GM12892 (cell line): ENCODE measurements at regions not wholly inside any gene's neighbourhood (a gene's known extent, or its start where the extent isn't known, plus 50 kb on each side); places are given as distances from the start of the nearest gene placed in this dataset.

ENCODE experiments used
- DNase-seq: peaks from one replicate; pipeline ENCODE4 v3.0.0; 2011; ENCODE audit not compliant: insufficient read length
- FAIRE-seq: peaks from 2 replicates; lab custom pipeline; 2011; peaks lifted over from hg19 to GRCh38; lab: Jason Lieb, UNC
- POLR2A ChIP-seq: IDR thresholded peaks from 2 replicates; pipeline ENCODE4 v1.6.1; 2011; ENCODE audit warnings: low read depth, low read length, control low read depth
- POLR2AphosphoS5 ChIP-seq: IDR thresholded peaks from 2 replicates; pipeline ENCODE4 v1.6.1; 2011; ENCODE audit warnings: low read depth, low read length, control low read depth
- TAF1 ChIP-seq: IDR thresholded peaks from 2 replicates; pipeline ENCODE4 v1.6.1; 2011; ENCODE audit warnings: low read depth, mild to moderate bottlenecking, control low read depth, low read length, borderline replicate concordance

DNA sequence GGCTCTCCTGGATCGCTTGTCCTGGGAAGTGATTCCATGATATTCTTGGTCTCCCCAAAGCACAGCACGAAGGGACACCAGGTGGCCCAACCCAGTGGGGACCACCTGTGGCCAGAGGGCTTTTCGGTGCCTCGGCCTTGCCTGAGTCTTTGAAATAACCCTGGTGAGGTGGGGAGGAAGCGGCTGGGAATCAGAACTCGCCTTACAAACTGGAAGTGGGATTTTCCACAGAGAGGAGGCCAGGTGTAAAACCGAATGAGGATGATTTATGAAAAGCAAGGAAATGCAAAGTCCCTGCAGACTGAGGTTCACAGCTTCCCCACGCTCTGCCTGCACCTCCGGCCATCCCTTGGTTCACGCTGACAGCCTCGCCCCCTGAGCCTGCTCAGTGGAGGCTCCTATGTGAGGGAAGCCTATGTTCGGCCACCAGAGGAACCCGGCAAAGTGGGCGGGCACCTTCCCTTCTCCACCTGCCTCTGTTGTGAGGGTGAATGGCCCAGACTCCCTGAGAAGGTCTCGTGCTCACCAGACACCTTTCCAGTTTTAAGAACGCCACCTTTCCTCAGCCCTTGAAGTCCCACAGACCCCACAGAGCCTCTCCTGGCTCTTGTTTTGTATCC lies 133.8 kb upstream of the CST7 start:
- no peak for FAIRE-seq

DNA sequence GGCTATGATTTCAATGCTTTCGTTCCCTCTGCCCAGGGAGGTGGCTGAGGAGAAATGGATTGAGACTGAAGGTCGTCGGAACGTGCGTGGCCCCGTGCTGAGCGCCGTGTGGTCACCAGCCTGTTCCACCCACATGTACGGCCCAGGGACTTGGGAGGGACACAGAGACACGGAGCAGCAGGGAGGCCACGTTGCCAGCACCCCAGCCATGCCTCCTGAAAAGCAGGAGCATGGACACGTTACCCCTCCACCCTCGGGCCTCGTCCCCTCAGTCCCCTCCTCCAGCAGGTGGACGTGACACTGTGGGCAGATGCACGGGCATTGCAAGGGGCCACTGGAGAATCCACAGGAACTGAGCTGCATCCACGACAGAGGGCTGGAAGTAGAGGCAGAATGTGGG lies 133.1 kb upstream of the CST7 start:
- FAIRE-seq, result no peak
- no peak for DNase-seq
- no peak for TF ChIP-seq POLR2AphosphoS5
- TF ChIP-seq TAF1, result no peak
- TF ChIP-seq POLR2A, result no peak

More for the DNA sequence above, 133.8 kb upstream of the CST7 start:
- DNase-seq, result no peak
- TF ChIP-seq POLR2AphosphoS5, result no peak
- no peak for TF ChIP-seq TAF1
- TF ChIP-seq POLR2A, result no peak

DNA sequence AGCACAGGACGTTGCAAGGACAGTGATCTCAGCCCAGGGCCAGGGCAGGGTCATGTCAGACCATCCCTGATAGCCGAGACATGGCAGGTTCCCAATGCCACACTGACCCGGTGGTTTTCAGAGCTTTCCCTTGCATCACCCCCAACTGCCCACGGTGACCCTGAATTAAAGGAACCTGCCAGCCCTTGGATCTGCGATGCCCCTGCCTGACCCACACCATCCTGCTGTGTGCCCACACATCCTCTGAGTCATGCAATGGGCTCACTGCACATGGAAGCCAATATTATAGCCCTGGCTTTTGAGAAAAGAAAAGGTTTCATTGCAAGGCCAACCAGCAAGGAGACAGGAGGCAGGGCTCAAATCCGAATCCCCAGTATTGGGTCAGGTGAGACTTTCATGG lies 132.6 kb upstream of the CST7 start:
- TF ChIP-seq TAF1 (no peak), POLR2A (no peak), POLR2AphosphoS5 (no peak)
- FAIRE-seq (no peak), DNase-seq (no peak)

DNA sequence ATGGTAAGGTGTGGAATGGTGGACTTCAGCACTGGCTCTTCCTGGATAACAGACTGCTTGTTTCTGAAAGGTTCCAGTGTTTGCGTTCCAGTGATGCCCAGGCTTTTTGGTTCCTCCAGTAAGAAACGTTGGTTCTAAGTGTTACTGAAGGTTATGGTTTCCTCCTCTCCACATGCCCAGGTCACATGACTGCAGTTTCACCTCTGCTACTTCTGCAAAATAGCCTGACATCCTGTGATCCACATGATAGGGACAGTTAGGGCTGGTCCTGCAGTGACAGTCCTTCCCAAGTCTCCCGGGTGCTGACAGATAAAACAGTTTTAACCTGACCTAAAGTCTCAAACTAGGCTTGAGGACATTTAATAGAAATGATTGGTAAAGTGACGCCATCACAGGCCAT lies 132.2 kb upstream of the CST7 start:
- FAIRE-seq (no peak), DNase-seq (no peak)
- TF ChIP-seq TAF1, result no peak
- TF ChIP-seq POLR2A, result no peak
- no peak for TF ChIP-seq POLR2AphosphoS5

DNA sequence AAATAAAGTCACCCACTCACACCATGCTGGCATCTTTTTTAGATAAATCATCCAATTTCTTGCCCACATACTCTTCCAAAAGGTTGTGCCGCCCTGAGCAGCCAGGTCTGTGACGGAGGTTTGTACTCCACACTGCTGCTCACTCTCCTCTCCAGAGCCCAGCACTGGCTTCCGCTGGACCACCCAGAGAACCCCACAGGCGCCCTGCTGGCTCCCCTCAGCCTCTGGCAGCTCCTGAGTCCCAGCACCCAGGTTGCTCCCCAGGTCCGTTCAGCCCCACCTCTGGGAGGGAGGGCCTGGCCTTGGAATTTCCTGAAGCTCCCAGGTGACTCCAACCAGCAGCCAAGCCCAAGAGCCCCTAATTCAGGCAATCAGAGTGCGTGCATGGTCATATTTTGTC lies 131.7 kb upstream of the CST7 start:
- no peak for DNase-seq
- no peak for TF ChIP-seq POLR2A
- no peak for TF ChIP-seq TAF1
- TF ChIP-seq POLR2AphosphoS5, result no peak
- no peak for FAIRE-seq

DNA sequence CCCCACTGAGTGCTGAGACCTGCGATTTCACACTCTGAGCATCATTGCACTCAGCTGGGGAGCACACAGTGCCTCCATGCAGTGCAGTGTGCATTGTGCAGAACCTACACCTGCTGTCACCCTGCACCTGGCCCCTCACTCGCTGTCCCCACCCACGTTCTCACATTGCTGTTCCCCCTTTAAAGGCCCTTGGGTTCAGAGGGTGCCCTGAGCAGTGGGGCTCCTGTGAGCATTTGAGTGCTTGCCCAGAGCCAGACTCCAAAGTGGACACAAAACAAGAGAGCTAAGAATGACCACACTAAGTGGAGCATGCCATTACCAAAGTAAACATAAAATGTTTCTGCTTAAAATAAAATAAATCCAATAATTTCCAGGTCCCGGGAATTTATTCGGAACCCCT lies 131.0 kb upstream of the CST7 start:
- FAIRE-seq (no peak), DNase-seq (no peak)
- TF ChIP-seq POLR2AphosphoS5 (no peak), POLR2A (no peak), TAF1 (no peak)

DNA sequence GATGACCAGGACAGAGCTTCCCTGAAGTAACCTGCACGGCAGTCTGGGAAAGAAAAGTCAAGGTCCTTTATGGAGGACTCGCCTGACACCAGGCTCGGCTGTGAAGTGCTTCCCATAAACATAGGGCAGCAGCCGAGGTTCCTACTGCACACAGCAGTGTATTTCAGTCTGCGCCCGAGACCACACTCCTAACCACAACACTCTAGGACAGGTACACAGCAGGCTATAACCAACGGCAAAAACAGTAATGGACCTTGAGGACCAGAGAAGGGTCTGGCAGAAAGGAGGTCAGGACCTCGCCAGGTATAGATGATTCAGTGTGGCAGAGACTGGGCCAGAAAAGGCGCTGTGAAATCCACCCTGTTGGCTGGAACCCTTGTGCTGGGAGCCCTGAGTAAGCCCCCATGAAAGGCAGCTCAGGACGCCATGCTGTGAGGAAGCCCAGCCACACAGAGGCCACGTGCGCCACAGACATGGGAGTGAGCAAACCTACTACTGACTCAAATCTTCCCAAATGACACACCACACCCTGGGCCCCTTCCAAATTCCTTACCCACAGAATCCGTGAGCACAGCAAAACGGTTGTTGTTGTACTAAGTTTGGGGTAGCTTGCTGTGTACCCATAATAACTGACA lies 129.6 kb upstream of the CST7 start:
- no peak for DNase-seq
- FAIRE-seq, result no peak
- no peak for TF ChIP-seq POLR2AphosphoS5
- no peak for TF ChIP-seq TAF1
- no peak for TF ChIP-seq POLR2A

DNA sequence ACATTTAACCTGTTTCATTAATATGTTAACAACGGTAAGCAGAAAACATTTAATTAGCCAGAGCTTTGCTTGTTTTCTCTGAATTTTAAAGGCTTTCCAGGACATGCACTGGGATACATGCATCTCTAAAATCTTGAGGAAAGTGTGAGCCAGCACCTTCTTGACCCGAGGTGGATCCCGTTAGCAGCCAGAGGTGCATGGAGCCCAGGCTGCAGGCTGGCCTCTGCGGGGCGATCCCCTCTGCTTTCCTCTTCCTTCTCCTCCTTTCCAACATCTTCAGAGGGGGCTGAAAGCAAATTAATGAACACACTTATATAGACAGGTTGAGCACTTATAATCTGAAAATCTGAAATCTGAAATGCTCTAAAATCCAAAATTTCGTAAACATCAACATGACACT lies 128.7 kb upstream of the CST7 start:
- FAIRE-seq (no peak), DNase-seq (no peak)
- TF ChIP-seq TAF1 (no peak), POLR2AphosphoS5 (no peak), POLR2A (no peak)

- DNase-seq, result no peak
- TF ChIP-seq TAF1 (no peak), POLR2AphosphoS5 (no peak), POLR2A (no peak)
- FAIRE-seq, result no peak
Observed at GRCh38 chr20:24821391-24821790, 127.7 kb upstream of the CST7 start.

DNA sequence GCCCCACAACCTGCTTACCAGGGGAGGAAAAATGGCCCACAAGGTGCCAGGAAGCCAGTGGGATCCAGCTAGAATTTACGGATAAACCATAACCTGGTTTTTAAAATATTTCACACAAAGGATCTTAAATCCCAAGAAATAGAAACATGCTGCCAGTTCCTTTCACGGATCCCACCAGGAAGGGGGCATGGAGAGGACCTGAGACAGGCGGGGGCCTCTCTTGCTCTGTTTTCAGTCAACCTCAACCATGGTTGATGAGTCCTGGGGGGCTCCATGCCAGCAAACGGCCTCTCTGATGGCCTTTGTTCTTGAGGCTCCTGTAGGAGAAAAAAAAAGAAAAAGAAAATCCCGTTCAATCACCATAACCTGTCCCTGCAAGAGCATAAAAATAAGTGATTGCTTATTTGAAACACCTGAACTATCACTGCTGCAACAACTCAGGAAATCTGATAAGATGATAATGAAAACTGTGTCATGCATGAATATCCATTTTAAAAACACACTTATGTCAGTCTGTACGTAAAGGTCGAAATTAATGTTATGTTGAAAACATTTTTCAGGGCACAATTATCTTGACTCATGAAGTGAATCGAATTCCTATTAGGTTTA lies 125.8 kb upstream of the CST7 start:
- DNase-seq (no peak), FAIRE-seq (no peak)
- TF ChIP-seq POLR2AphosphoS5 (no peak), POLR2A (no peak), TAF1 (no peak)

DNA sequence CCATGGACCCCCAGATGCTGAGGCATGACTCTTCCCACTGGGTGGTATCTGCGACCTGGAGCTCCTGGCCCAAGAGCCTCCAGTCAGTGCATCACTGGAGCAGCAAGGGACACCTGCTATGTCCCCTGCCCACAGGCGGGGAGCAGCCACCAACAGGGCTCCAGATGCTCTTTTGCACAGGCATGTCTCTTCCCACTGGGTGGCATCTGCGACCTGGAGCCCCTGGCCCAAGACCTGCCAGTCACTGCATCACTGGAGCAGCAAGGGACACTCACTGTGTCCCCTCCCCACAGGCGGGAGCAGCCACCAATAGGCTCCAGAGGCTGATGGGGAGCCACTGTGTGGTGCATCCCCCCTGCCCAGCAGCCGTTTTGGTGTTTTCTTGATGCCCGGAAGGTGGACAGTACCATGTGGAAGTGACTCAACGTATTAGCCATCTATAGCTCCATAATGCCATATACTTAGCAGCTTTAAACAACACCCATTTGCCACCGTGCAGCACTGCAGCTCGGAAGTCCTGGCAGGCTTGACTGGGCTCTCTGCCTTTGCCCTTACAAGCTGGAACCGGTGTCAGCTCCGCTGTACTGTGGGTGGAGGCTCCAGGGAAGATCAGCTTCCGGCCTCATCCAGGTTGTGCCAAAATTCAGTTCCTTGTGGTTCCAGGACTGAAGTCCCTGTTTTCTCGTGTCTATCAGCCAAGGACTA lies 124.9 kb upstream of the CST7 start:
- FAIRE-seq (no peak), DNase-seq (no peak)
- TF ChIP-seq POLR2A, result no peak
- TF ChIP-seq TAF1, result no peak
- no peak for TF ChIP-seq POLR2AphosphoS5
